ENCODE measurements at regions not wholly inside any gene's neighbourhood (a gene's known extent, or its start where the extent isn't known, plus 50 kb on each side); places are given as distances from the start of the nearest gene placed in this dataset.

- no peak for TF ChIP-seq CTCF (IDR thresholded peaks at IDR 0.05; ENCODE audit: insufficient read depth, low read length)
- DNase-seq (ENCODE audit: low read depth), result peak; percentile 57
- H3K4me3 ChIP-seq (ENCODE audit: low read depth, low read length), result no peak overlapping the region
These were observed 82.6 kb downstream of the ADRB2 start for GRCh38 chr5:148909040-148909439.

GRCh38 chr5:148909766-148910165 lies 83.4 kb downstream of the ADRB2 start:
- DNase-seq (ENCODE audit: low read depth), result no peak

DNA sequence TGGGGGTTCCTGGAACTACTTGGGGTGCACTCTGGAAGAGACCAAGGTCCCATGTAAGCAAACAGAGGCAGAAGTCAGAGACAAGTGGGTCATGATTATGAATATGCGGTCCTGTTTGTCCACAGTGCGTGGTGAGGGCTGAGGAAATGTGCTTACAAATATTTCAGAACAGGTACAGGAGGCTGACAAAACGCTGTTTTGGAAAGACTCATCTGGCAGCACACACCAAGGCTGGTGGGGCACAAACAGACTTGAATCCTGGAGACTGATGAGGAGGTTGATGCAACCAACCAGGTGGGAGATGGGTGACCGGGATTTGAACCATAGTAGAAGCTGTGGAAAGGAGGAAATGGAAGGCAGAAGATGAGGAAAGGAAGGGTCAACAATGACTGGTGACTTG lies 83.8 kb downstream of the ADRB2 start:
- no peak for TF ChIP-seq CTCF (IDR thresholded peaks at IDR 0.05; ENCODE audit: insufficient read depth, low read length)
- no peak for DNase-seq (ENCODE audit: low read depth)
- H3K4me3 ChIP-seq (ENCODE audit: low read depth, low read length), result no peak overlapping the region

More at GRCh38 chr5:148909766-148910165, 83.4 kb downstream of the ADRB2 start:
- no peak overlapping the region for H3K4me3 ChIP-seq (ENCODE audit: low read depth, low read length)
- no peak for TF ChIP-seq CTCF (IDR thresholded peaks at IDR 0.05; ENCODE audit: insufficient read depth, low read length)

GRCh38 chr5:148910686-148911361 lies 84.4 kb downstream of the ADRB2 start:
- peak; percentile 62 for DNase-seq (ENCODE audit: low read depth)
- no peak overlapping the region for H3K4me3 ChIP-seq (ENCODE audit: low read depth, low read length)
- TF ChIP-seq CTCF (IDR thresholded peaks at IDR 0.05; ENCODE audit: insufficient read depth, low read length), result no peak

GRCh38 chr5:148911386-148911785 lies 85.0 kb downstream of the ADRB2 start:
- DNase-seq (ENCODE audit: low read depth), result no peak
- no peak overlapping the region for H3K4me3 ChIP-seq (ENCODE audit: low read depth, low read length)
- no peak for TF ChIP-seq CTCF (IDR thresholded peaks at IDR 0.05; ENCODE audit: insufficient read depth, low read length)

GRCh38 chr5:148912146-148912545 lies 85.7 kb downstream of the ADRB2 start:
- peak; percentile 34 for DNase-seq (ENCODE audit: low read depth)
- no peak overlapping the region for H3K4me3 ChIP-seq (ENCODE audit: low read depth, low read length)

More at GRCh38 chr5:148912146-148912545, 85.7 kb downstream of the ADRB2 start:
- TF ChIP-seq CTCF (IDR thresholded peaks at IDR 0.05; ENCODE audit: insufficient read depth, low read length), result no peak

All from fibroblast of the aortic adventitia (primary cell).